Right lobe of liver (tissue), 4 donors: ENCODE measurements at regions not wholly inside any gene's neighbourhood (a gene's known extent, or its start where the extent isn't known, plus 50 kb on each side); places are given as distances from the start of the nearest gene placed in this dataset.

Experiments used
- POLR2A ChIP-seq: fragments of 450-650 bp; IDR thresholded peaks from one replicate; pipeline ENCODE4 v1.6.1; 2017; ENCODE audit warnings: antibody characterized with exemption, mild to moderate bottlenecking
- TF ChIP-seq, protein P1 (sequence below), 4 donors: fragments of 200-600 bp in 3 of 4; fragments of 450-650 bp in 1 of 4; IDR thresholded peaks; one replicate each; pipeline versions ENCODE4 v1.5.1 to v1.8.0; 2016 to 2022; ENCODE audit warnings: antibody characterized with exemption in 4 of 4, mild to moderate bottlenecking in 2 of 4
- donor health status: DM: no; HTN: no; CAD: no.
- donor health status: DM: no; HTN: no; CAD: no.
- donor health status: DM: no; HTN: yes; CAD: no.

DNA sequence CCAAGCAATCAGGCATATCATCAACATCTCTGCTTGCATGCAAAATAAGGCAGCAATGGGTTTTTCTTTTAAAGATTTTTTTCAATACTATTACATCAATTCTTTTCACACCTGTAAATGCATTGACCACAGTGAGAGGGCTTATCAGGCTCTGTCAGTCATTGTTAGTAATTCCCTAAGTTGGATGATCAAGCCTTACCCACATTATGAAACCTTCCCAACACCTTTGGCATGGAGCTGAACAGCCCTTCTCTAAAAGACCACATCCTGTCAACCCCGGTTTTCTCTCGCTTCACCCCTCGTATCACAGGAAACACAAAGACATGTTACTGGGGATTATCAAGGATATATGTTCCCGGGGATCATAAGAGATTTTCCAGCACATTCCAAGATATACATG is 135.2 kb upstream of the SLC24A5 start:
- TF ChIP-seq, protein P1, sequence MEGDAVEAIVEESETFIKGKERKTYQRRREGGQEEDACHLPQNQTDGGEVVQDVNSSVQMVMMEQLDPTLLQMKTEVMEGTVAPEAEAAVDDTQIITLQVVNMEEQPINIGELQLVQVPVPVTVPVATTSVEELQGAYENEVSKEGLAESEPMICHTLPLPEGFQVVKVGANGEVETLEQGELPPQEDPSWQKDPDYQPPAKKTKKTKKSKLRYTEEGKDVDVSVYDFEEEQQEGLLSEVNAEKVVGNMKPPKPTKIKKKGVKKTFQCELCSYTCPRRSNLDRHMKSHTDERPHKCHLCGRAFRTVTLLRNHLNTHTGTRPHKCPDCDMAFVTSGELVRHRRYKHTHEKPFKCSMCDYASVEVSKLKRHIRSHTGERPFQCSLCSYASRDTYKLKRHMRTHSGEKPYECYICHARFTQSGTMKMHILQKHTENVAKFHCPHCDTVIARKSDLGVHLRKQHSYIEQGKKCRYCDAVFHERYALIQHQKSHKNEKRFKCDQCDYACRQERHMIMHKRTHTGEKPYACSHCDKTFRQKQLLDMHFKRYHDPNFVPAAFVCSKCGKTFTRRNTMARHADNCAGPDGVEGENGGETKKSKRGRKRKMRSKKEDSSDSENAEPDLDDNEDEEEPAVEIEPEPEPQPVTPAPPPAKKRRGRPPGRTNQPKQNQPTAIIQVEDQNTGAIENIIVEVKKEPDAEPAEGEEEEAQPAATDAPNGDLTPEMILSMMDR (IDR thresholded peaks at IDR 0.05): no peak
- TF ChIP-seq POLR2A: no peak
